Endothelial cell of umbilical vein (primary cell): ENCODE measurements at regions not wholly inside any gene's neighbourhood (a gene's known extent, or its start where the extent isn't known, plus 50 kb on each side); places are given as distances from the start of the nearest gene placed in this dataset.

Source experiments
- EZH2 ChIP-seq: IDR thresholded peaks from 2 replicates; pipeline ENCODE4 v1.6.1; 2012; ENCODE audit warnings: borderline replicate concordance, low read depth, mild to moderate bottlenecking, moderate library complexity, low read length, inconsistent platforms; ENCODE audit not compliant: severe bottlenecking
- FOS ChIP-seq: IDR thresholded peaks from 2 replicates; pipeline ENCODE4 v1.6.1; 2011; ENCODE audit warnings: mild to moderate bottlenecking, low read length, moderate library complexity, borderline replicate concordance; ENCODE audit not compliant: insufficient read depth
- GATA2 ChIP-seq: IDR thresholded peaks from 2 replicates; pipeline ENCODE4 v1.7.0; 2011; ENCODE audit warnings: low read depth, mild to moderate bottlenecking, moderate library complexity, mixed read lengths, low read length; ENCODE audit not compliant: insufficient read length, insufficient read depth
- JUN ChIP-seq: IDR thresholded peaks from 2 replicates; pipeline ENCODE4 v1.6.1; 2011; ENCODE audit warnings: borderline replicate concordance, low read depth; ENCODE audit not compliant: insufficient read length, insufficient read depth
- MYC ChIP-seq: IDR thresholded peaks from one replicate; pipeline ENCODE4 v1.6.1; 2011; ENCODE audit warnings: mild to moderate bottlenecking, low read depth, low read length
- POLR2A ChIP-seq: IDR thresholded peaks from 2 replicates; pipeline ENCODE4 v1.6.1; 2012; ENCODE audit warnings: low read depth, mild to moderate bottlenecking, control low read depth, low read length
- POLR2AphosphoS5 ChIP-seq: IDR thresholded peaks from 2 replicates; pipeline ENCODE4 v1.6.1; 2012; ENCODE audit warnings: low read depth, mild to moderate bottlenecking, control low read depth, low read length, moderate library complexity; ENCODE audit not compliant: insufficient read depth
- TF ChIP-seq, protein P1 (sequence below), 2 donors: IDR thresholded peaks; 1 replicate in 1 of 2; 2 replicates in 1 of 2; pipeline ENCODE4 v1.5.1; 2011; ENCODE audit warnings: low read length in 2 of 2, mild to moderate bottlenecking in 2 of 2, moderate library complexity in 2 of 2, control low read depth in 1 of 2, inconsistent platforms in 1 of 2, low read depth in 1 of 2; ENCODE audit not compliant: insufficient read depth in 1 of 2; ENCODE audit errors: extremely low read depth in 1 of 2
- TF ChIP-seq, protein P2 (sequence below): IDR thresholded peaks from 2 replicates; pipeline ENCODE4 v1.6.1; 2011; ENCODE audit not compliant: insufficient read depth, insufficient read length

DNA sequence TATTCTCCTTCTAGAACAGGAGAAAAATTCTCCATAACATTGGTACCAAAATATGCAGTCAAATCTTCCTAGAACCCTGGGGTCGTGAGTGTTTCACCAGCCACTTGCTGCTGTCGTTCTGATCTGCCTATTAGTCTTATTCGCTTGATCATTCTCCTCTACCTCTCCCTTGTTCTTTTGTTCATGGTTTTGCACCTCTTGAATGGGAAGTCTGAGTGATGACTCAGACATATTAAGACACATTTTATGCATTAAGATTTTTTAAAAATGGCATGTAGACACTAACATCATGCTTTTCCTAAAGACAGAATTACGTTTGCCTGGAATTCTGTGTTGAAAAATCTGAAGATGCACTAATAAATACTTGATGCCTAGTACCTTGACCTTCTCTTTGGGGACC is 159.2 kb upstream of the LRIG3 start:
- no peak for TF ChIP-seq POLR2AphosphoS5
- TF ChIP-seq, protein P1, sequence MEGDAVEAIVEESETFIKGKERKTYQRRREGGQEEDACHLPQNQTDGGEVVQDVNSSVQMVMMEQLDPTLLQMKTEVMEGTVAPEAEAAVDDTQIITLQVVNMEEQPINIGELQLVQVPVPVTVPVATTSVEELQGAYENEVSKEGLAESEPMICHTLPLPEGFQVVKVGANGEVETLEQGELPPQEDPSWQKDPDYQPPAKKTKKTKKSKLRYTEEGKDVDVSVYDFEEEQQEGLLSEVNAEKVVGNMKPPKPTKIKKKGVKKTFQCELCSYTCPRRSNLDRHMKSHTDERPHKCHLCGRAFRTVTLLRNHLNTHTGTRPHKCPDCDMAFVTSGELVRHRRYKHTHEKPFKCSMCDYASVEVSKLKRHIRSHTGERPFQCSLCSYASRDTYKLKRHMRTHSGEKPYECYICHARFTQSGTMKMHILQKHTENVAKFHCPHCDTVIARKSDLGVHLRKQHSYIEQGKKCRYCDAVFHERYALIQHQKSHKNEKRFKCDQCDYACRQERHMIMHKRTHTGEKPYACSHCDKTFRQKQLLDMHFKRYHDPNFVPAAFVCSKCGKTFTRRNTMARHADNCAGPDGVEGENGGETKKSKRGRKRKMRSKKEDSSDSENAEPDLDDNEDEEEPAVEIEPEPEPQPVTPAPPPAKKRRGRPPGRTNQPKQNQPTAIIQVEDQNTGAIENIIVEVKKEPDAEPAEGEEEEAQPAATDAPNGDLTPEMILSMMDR (IDR thresholded peaks at IDR 0.05; ENCODE audit: extremely low read depth in 1 of 2, insufficient read depth in 1 of 2, low read depth in 1 of 2, low read length in 2 of 2): no peak
- no peak for TF ChIP-seq GATA2
- TF ChIP-seq POLR2A: no peak
- no peak for TF ChIP-seq EZH2
- peak; percentile 59 for TF ChIP-seq FOS
- TF ChIP-seq JUN: peak; percentile 58
- TF ChIP-seq MYC: no peak
- TF ChIP-seq, protein P2, sequence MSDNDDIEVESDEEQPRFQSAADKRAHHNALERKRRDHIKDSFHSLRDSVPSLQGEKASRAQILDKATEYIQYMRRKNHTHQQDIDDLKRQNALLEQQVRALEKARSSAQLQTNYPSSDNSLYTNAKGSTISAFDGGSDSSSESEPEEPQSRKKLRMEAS: no peak
